Uterus (tissue), 2 donors: ENCODE measurements at regions not wholly inside any gene's neighbourhood (a gene's known extent, or its start where the extent isn't known, plus 50 kb on each side); places are given as distances from the start of the nearest gene placed in this dataset.

Experiments used
- CTCF ChIP-seq, 4 experiments: fragments of 200-600 bp in 2 of 4; fragments of 450-650 bp in 2 of 4; sonication (generic) in 2 of 4; IDR thresholded peaks; one replicate each; pipeline ENCODE4 v1.5.1; 2016 to 2019; ENCODE audit warnings: antibody characterized with exemption in 4 of 4, mild to moderate bottlenecking in 2 of 4, moderate library complexity in 1 of 4
- POLR2A ChIP-seq, 2 donors: fragments of 450-650 bp; IDR thresholded peaks; one replicate each; pipeline ENCODE4 v1.6.1; 2016; ENCODE audit warnings: antibody characterized with exemption in 2 of 2, mild to moderate bottlenecking in 1 of 2, moderate library complexity in 1 of 2

- TF ChIP-seq CTCF (IDR thresholded peaks at IDR 0.05) (no peak), POLR2A (IDR thresholded peaks at IDR 0.05) (no peak)
Observed at GRCh38 chr10:124204726-124205125, 111.3 kb upstream of the CHST15 start.
